ENCODE measurements at regions not wholly inside any gene's neighbourhood (a gene's known extent, or its start where the extent isn't known, plus 50 kb on each side); places are given as distances from the start of the nearest gene placed in this dataset.

GRCh38 chr5:142375944-142376411 is 51.2 kb upstream of the SPRY4 start:
- DNase-seq, result no peak
